ENCODE measurements at regions not wholly inside any gene's neighbourhood (a gene's known extent, or its start where the extent isn't known, plus 50 kb on each side); places are given as distances from the start of the nearest gene placed in this dataset.

DNA sequence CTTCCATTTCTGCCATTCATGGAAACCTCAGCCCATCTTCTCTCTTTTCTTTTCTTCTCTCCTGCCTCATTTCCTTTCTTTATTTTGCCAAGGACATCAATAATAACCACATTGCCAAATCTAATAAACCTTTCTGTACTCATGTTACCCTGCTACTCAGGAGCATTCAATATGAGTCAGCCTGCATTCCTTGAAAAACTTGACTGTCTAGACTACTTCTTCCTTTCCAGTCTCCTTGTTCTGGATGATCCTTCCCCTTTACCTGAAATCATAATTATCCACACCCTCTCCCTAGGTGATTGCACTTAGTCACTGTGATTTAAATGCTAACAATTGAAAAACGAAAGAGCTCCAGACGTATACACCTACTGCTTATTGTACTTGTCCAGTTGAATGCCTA, 253.2 kb upstream of the CENPE start:
- FAIRE-seq (peak; percentile 89), DNase-seq (ENCODE audit: low read depth) (peak; percentile 99)
- no peak overlapping the region for H3K4me3 ChIP-seq (ENCODE audit: low read depth, low read length)
- TF ChIP-seq, protein P1, sequence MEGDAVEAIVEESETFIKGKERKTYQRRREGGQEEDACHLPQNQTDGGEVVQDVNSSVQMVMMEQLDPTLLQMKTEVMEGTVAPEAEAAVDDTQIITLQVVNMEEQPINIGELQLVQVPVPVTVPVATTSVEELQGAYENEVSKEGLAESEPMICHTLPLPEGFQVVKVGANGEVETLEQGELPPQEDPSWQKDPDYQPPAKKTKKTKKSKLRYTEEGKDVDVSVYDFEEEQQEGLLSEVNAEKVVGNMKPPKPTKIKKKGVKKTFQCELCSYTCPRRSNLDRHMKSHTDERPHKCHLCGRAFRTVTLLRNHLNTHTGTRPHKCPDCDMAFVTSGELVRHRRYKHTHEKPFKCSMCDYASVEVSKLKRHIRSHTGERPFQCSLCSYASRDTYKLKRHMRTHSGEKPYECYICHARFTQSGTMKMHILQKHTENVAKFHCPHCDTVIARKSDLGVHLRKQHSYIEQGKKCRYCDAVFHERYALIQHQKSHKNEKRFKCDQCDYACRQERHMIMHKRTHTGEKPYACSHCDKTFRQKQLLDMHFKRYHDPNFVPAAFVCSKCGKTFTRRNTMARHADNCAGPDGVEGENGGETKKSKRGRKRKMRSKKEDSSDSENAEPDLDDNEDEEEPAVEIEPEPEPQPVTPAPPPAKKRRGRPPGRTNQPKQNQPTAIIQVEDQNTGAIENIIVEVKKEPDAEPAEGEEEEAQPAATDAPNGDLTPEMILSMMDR (IDR thresholded peaks at IDR 0.05; ENCODE audit: insufficient read depth, low read length, severe bottlenecking), result no peak
- no peaks in the 10 kb centered on the region for H3K36me3 ChIP-seq (ENCODE audit: control insufficient read depth, insufficient read depth, low read length)
- no peaks in the 10 kb centered on the region for H3K27me3 ChIP-seq (ENCODE audit: control insufficient read depth, insufficient read depth, low read length)

DNA sequence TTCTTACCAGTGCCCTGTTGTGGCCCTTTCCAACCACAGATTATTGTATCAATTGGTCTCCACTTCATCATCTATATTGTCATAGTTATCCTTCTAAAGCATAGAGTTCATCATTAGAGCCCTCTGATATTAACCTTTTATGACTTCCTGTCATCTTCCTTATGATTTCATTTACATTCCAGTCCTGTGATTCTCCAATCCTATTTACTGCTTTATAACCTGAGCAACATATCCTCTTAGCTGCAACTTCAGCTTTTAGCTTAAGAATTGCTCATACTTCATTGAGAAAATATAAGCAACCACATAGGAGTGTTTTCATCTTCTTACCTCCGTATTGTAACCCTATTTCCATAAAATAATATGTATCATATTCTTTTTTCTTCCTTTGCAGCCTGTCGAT, 252.6 kb upstream of the CENPE start:
- no peak for FAIRE-seq
- H3K4me3 ChIP-seq (ENCODE audit: low read depth, low read length), result no peak overlapping the region
- no peaks in the 10 kb centered on the region for H3K36me3 ChIP-seq (ENCODE audit: control insufficient read depth, insufficient read depth, low read length)
- DNase-seq (ENCODE audit: low read depth), result peak; percentile 69
- TF ChIP-seq, protein P1 (IDR thresholded peaks at IDR 0.05; ENCODE audit: insufficient read depth, low read length, severe bottlenecking), result no peak
- H3K27me3 ChIP-seq (ENCODE audit: control insufficient read depth, insufficient read depth, low read length), result no peaks in the 10 kb centered on the region

DNA sequence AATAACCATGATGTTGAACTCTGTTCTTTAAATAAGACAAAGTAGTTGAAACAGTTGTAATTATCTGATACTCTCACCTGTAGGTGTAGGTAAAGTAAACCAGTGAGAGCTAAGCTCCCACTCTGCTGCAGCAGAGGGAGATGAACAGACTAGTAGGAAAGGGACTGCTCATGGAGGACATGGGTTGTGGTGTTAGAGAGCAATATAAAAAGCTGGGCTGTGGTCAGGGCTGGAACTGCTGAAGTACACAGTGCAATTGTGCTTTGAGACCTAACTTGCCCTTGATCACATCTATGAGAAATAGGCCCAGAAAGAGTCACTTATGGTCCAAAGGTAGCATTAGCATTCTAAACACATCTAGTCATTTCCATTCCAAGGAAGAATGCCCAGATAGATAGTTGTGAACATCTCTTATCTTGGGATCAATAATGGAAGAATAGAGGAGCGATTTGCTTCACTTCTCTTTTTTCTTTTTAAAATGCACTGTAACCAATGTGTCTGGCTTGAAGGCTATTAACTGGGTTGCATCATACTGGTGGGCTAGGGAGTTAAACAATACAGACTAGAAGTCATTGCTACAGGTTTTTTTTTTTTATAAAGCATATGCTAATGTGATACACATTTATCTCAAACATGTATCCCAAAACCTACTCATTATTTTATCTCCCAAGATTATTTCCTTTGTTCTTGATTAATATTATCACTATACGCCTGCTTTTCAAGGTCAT, 251.3 kb upstream of the CENPE start:
- H3K36me3 ChIP-seq (ENCODE audit: control insufficient read depth, insufficient read depth, low read length), result no peaks in the 10 kb centered on the region
- no peak overlapping the region for H3K4me3 ChIP-seq (ENCODE audit: low read depth, low read length)
- no peak for DNase-seq (ENCODE audit: low read depth)
- no peaks in the 10 kb centered on the region for H3K27me3 ChIP-seq (ENCODE audit: control insufficient read depth, insufficient read depth, low read length)
- FAIRE-seq, result no peak
- TF ChIP-seq, protein P1 (IDR thresholded peaks at IDR 0.05; ENCODE audit: insufficient read depth, low read length, severe bottlenecking), result no peak

DNA sequence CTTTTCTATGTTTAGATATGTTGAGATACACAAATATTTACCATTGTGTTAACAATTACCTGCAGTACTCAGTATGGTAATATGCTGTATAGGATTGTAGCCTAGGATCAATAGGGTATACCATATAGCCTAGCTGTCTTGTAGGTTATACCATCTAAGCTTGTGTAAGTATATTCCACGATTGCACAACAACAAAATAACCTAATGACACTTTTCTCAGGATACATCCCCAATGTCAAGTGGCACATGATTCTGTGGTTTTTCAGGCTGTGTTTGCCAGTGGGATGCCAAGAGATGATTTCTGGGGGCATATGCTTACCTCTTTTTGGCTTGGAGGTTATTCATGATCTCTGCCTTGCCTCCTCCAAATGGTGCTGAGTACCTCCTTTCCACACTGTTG, 247.2 kb upstream of the CENPE start:
- no peak for FAIRE-seq
- no peaks in the 10 kb centered on the region for H3K36me3 ChIP-seq (ENCODE audit: control insufficient read depth, insufficient read depth, low read length)
- TF ChIP-seq, protein P1 (IDR thresholded peaks at IDR 0.05; ENCODE audit: insufficient read depth, low read length, severe bottlenecking), result no peak

DNA sequence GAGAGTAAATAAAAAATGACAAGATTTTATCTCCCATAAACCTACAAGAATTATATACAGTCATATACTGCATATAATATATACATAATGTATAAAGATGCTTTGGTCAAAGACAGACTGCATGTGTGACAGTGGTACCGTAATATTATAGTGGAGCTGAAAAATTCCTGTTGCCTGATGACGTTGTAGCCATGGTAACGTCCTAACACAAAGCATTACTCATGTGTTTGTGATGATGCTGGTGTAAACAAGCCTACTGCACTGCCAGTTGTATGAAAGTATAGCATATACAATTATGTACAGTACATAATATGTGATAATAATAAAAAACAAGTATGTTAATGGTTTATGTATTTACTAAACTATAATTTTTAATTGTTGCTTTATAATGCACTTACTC, 245.2 kb upstream of the CENPE start:
- Histone ChIP-seq H3K27me3 (ENCODE audit: control insufficient read depth, insufficient read depth, low read length) (no peaks in the 10 kb centered on the region), H3K36me3 (ENCODE audit: control insufficient read depth, insufficient read depth, low read length) (no peaks in the 10 kb centered on the region), H3K4me3 (ENCODE audit: low read depth, low read length) (no peak overlapping the region)
- DNase-seq (ENCODE audit: low read depth), result peak; percentile 77
- no peak for FAIRE-seq
- TF ChIP-seq, protein P1 (IDR thresholded peaks at IDR 0.05; ENCODE audit: insufficient read depth, low read length, severe bottlenecking), result no peak

More for the DNA sequence above, 247.2 kb upstream of the CENPE start:
- no peak for DNase-seq (ENCODE audit: low read depth)
- Histone ChIP-seq H3K4me3 (ENCODE audit: low read depth, low read length) (no peak overlapping the region), H3K27me3 (ENCODE audit: control insufficient read depth, insufficient read depth, low read length) (no peaks in the 10 kb centered on the region)

DNA sequence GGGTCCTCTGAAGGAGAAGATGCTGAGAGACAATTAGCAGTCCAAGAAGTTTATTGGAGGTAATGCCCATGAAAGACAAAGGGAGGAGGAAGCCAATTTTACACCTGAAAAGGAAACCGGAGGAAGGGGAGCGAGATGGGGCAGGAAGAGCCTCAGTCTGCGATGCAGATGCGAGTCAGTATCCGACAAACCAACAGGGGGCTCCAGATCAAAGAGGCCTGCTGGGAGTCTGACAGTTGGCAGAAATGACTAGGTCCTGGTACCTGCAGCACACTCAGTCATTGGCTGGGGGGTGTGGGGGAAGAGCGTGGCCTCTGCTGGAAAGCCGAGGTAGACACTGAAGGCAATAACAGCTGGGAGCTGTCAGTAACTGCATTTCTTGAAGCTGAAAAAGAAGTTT, 231.1 kb upstream of the CENPE start:
- no peak for DNase-seq (ENCODE audit: low read depth)
- H3K4me3 ChIP-seq (ENCODE audit: low read depth, low read length), result no peak overlapping the region
- H3K36me3 ChIP-seq (ENCODE audit: control insufficient read depth, insufficient read depth, low read length), result no peaks in the 10 kb centered on the region
- no peak for FAIRE-seq
- no peaks in the 10 kb centered on the region for H3K27me3 ChIP-seq (ENCODE audit: control insufficient read depth, insufficient read depth, low read length)
- TF ChIP-seq, protein P1 (IDR thresholded peaks at IDR 0.05; ENCODE audit: insufficient read depth, low read length, severe bottlenecking), result no peak
